ENCODE measurements at regions not wholly inside any gene's neighbourhood (a gene's known extent, or its start where the extent isn't known, plus 50 kb on each side); places are given as distances from the start of the nearest gene placed in this dataset.

DNA sequence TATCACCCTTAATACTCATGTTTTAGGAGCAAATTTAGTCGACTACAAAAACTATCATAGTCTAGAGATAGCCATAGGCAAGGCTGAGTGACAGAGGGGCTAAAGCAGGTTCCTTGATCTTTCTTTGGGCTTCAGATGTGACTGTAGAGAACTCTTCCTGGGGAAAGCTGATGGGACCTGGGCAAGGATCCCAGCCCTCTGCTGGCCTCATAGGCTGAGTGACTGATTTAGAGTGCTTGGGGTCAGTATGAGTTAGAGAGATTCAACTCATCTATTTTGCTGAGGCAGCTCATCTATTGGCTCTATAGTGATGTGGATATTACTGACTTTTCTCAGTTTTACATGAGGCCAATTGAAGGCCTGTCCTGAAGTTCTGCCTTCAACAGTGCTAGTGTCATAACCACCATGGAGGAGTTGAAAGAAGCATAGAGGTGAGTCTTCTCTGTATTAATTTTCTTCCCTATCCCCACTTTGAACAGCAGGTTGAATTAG lies 81.6 kb downstream of the SAMD9 start:
- no peak for TF ChIP-seq POLR2A (IDR thresholded peaks at IDR 0.05)
- TF ChIP-seq, protein P1, sequence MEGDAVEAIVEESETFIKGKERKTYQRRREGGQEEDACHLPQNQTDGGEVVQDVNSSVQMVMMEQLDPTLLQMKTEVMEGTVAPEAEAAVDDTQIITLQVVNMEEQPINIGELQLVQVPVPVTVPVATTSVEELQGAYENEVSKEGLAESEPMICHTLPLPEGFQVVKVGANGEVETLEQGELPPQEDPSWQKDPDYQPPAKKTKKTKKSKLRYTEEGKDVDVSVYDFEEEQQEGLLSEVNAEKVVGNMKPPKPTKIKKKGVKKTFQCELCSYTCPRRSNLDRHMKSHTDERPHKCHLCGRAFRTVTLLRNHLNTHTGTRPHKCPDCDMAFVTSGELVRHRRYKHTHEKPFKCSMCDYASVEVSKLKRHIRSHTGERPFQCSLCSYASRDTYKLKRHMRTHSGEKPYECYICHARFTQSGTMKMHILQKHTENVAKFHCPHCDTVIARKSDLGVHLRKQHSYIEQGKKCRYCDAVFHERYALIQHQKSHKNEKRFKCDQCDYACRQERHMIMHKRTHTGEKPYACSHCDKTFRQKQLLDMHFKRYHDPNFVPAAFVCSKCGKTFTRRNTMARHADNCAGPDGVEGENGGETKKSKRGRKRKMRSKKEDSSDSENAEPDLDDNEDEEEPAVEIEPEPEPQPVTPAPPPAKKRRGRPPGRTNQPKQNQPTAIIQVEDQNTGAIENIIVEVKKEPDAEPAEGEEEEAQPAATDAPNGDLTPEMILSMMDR (IDR thresholded peaks at IDR 0.05) = no peak
